ENCODE measurements at regions not wholly inside any gene's neighbourhood (a gene's known extent, or its start where the extent isn't known, plus 50 kb on each side); places are given as distances from the start of the nearest gene placed in this dataset.

- TF ChIP-seq CTCF (IDR thresholded peaks at IDR 0.05): no peak
- no peak for TF ChIP-seq POLR2A (IDR thresholded peaks at IDR 0.05)
- intact Hi-C loops (cut with DNase I; ENCODE audit: low total_unique reads): no loop called here
- H3K4me3 ChIP-seq (ENCODE audit: low read depth, poor library complexity, severe bottlenecking): no peak overlapping the region
- WGBS, 2 donors: 85 to 88% methylated on average over 7 of the region's 7 CpGs
- no peak for DNase-seq (ENCODE audit: low spot score in 2 of 2)
Measured at GRCh38 chr2:72004201-72004915, 143.3 kb downstream of the CYP26B1 start.

- TF ChIP-seq POLR2A (IDR thresholded peaks at IDR 0.05) (no peak), CTCF (IDR thresholded peaks at IDR 0.05) (no peak)
- 53 to 58% methylated on average over 3 of the region's 3 CpGs for WGBS, 2 donors
- H3K4me3 ChIP-seq (ENCODE audit: low read depth, poor library complexity, severe bottlenecking): no peak overlapping the region
- intact Hi-C loops (cut with DNase I; ENCODE audit: low total_unique reads): no loop called here
- DNase-seq (ENCODE audit: low spot score in 2 of 2): peak in 1 of 2 donors; percentile 10
Measured at GRCh38 chr2:72003796-72004195, 143.9 kb downstream of the CYP26B1 start.

GRCh38 chr2:72003124-72003523, 144.5 kb downstream of the CYP26B1 start:
- no peak overlapping the region for H3K4me3 ChIP-seq (ENCODE audit: low read depth, poor library complexity, severe bottlenecking)
- TF ChIP-seq POLR2A (IDR thresholded peaks at IDR 0.05) (no peak), CTCF (IDR thresholded peaks at IDR 0.05) (no peak)
- intact Hi-C loops (cut with DNase I; ENCODE audit: low total_unique reads): no loop called here
- peak in 1 of 2 donors; percentile 10 for DNase-seq (ENCODE audit: low spot score in 2 of 2)
- WGBS, 2 donors: 91 to 94% methylated on average over 8 of the region's 8 CpGs

- H3K4me3 ChIP-seq (ENCODE audit: low read depth, poor library complexity, severe bottlenecking): no peak overlapping the region
- TF ChIP-seq POLR2A (IDR thresholded peaks at IDR 0.05) (no peak), CTCF (IDR thresholded peaks at IDR 0.05) (no peak)
- WGBS, 2 donors: 53 to 59% methylated on average over 9 of the region's 9 CpGs
- intact Hi-C loops (cut with DNase I; ENCODE audit: low total_unique reads): no loop called here
- DNase-seq (ENCODE audit: low spot score in 2 of 2): peak in 1 of 2 donors; percentile 12
Measured at GRCh38 chr2:72001937-72002690, 145.5 kb downstream of the CYP26B1 start.

- DNase-seq (ENCODE audit: low spot score in 2 of 2): peak in 1 of 2 donors; percentile 39
- no peak for TF ChIP-seq CTCF (IDR thresholded peaks at IDR 0.05)
- WGBS, 2 donors: 84 to 86% methylated on average over 7 of the region's 7 CpGs
- no peak overlapping the region for H3K4me3 ChIP-seq (ENCODE audit: low read depth, poor library complexity, severe bottlenecking)
- intact Hi-C loops (cut with DNase I; ENCODE audit: low total_unique reads): no loop called here
Measured at GRCh38 chr2:72000110-72000509, 147.6 kb downstream of the CYP26B1 start.
